GM23338 (cell line): ENCODE measurements at regions not wholly inside any gene's neighbourhood (a gene's known extent, or its start where the extent isn't known, plus 50 kb on each side); places are given as distances from the start of the nearest gene placed in this dataset.

Experiments used
- ATAC-seq: fragments of 200-7000 bp; cut with Tn5 transposase; 3 replicates; pipeline ENCODE4 v1.9.1; 2020
- DNase-seq: peaks from one replicate; pipeline ENCODE4 v3.0.0-alpha.2; 2015; ENCODE audit warnings: low spot score
- H2AFZ ChIP-seq: fragments of 200-600 bp; sonication (generic); 2 replicates; pipeline ENCODE4 v1.8.0; 2016; ENCODE audit warnings: antibody characterized with exemption, mild to moderate bottlenecking, moderate library complexity
- H3F3A ChIP-seq: fragments of 200-600 bp; sonication (generic); replicated peaks from 2 replicates; pipeline ENCODE4 v1.8.0; 2017; ENCODE audit warnings: antibody characterized with exemption, mixed run types, low read depth
- H3K27ac ChIP-seq: fragments of 200-600 bp; sonication (generic); 2 replicates; pipeline ENCODE4 v1.6.1; 2016; ENCODE audit warnings: low read depth
- H3K27me3 ChIP-seq: fragments of 200-600 bp; sonication (generic); 2 replicates; pipeline ENCODE4 v1.8.0; 2016; ENCODE audit warnings: mild to moderate bottlenecking, mixed run types, moderate library complexity; ENCODE audit not compliant: insufficient read depth
- H3K36me3 ChIP-seq: fragments of 200-600 bp; sonication (generic); 2 replicates; pipeline ENCODE4 v1.8.0; 2016; ENCODE audit warnings: mild to moderate bottlenecking; ENCODE audit not compliant: insufficient read depth
- H3K4me1 ChIP-seq: fragments of 200-600 bp; sonication (generic); 2 replicates; pipeline ENCODE4 v1.8.0; 2016; ENCODE audit warnings: mild to moderate bottlenecking, moderate library complexity; ENCODE audit not compliant: insufficient read depth
- H3K4me2 ChIP-seq: fragments of 200-600 bp; sonication (generic); 2 replicates; pipeline ENCODE4 v1.7.1; 2017; ENCODE audit warnings: mixed run types
- H3K4me3 ChIP-seq: fragments of 200-600 bp; sonication (generic); 2 replicates; pipeline ENCODE4 v1.6.1; 2016; ENCODE audit warnings: mixed run types
- H3K79me2 ChIP-seq: fragments of 200-600 bp; sonication (generic); replicated peaks from 2 replicates; pipeline ENCODE4 v1.8.0; 2017; ENCODE audit warnings: mild to moderate bottlenecking; ENCODE audit not compliant: insufficient read depth
- H3K9me2 ChIP-seq: fragments of 200-600 bp; sonication (generic); 2 replicates; pipeline ENCODE4 v1.8.0; 2017; ENCODE audit not compliant: insufficient read depth
- H4K20me1 ChIP-seq: fragments of 200-600 bp; sonication (generic); replicated peaks from 2 replicates; pipeline ENCODE4 v1.8.0; 2017; ENCODE audit warnings: mild to moderate bottlenecking; ENCODE audit not compliant: insufficient read depth
- H3K27ac Mint-ChIP-seq: 2 replicates; pipeline ENCODE4 v1.8.0; 2020; ENCODE audit warnings: inconsistent platforms, mild to moderate bottlenecking, moderate library complexity, mixed read lengths
- H3K27me3 Mint-ChIP-seq: 3 replicates; pipeline ENCODE4 v1.8.0; 2022; ENCODE audit warnings: low read depth, mild to moderate bottlenecking, moderate library complexity, mixed read lengths, inconsistent platforms; ENCODE audit not compliant: insufficient read depth, poor library complexity
- H3K36me3 Mint-ChIP-seq: 3 replicates; pipeline ENCODE4 v1.8.0; 2021; ENCODE audit warnings: low read depth, mild to moderate bottlenecking, inconsistent platforms, moderate library complexity, mixed read lengths
- H3K4me1 Mint-ChIP-seq: 3 replicates; pipeline ENCODE4 v1.8.0; 2020; ENCODE audit warnings: mild to moderate bottlenecking, inconsistent platforms, mixed read lengths
- H3K4me3 Mint-ChIP-seq: 3 replicates; pipeline ENCODE4 v1.8.0; 2021; ENCODE audit warnings: moderate library complexity, mild to moderate bottlenecking, inconsistent platforms, mixed read lengths
- H3K9me3 Mint-ChIP-seq: 3 replicates; pipeline ENCODE4 v1.8.0; 2020; ENCODE audit warnings: moderate library complexity, mild to moderate bottlenecking, inconsistent platforms, mixed read lengths
- CREB1 ChIP-seq: fragments of 250-450 bp; sonication (Bioruptor Pico); IDR thresholded peaks from 2 replicates; pipeline ENCODE4 v1.5.0; 2020; ENCODE audit warnings: low read depth, mild to moderate bottlenecking, moderate library complexity
- CTCF ChIP-seq, 2 experiments: fragments of 200-600 bp in 1 of 2; sonication (generic) in 1 of 2; conservative IDR thresholded peaks; 2 replicates each; pipeline versions ENCODE4 v1.5.1 to v1.6.1; 2016 to 2017; ENCODE audit warnings: antibody characterized with exemption in 2 of 2, low read depth in 2 of 2, mild to moderate bottlenecking in 2 of 2, moderate library complexity in 1 of 2
- ETS1 ChIP-seq: IDR thresholded peaks from 2 replicates; pipeline ENCODE4 v1.6.1; 2016; ENCODE audit warnings: antibody characterized with exemption
- EZH2 ChIP-seq: fragments of 200-600 bp; sonication (generic); IDR thresholded peaks from one replicate; pipeline ENCODE4 v1.8.0; 2017; ENCODE audit warnings: antibody characterized with exemption, mild to moderate bottlenecking, low read depth; ENCODE audit not compliant: unreplicated experiment
- EZH2phosphoT487 ChIP-seq: fragments of 200-600 bp; sonication (generic); IDR thresholded peaks from one replicate; pipeline ENCODE4 v1.8.1; 2018; ENCODE audit warnings: antibody characterized with exemption; ENCODE audit not compliant: unreplicated experiment
- JUNB ChIP-seq: IDR thresholded peaks from one replicate; pipeline ENCODE4 v1.6.1; 2016; ENCODE audit warnings: antibody characterized with exemption; ENCODE audit not compliant: unreplicated experiment
- POLR2AphosphoS5 ChIP-seq: IDR thresholded peaks from 2 replicates; pipeline ENCODE4 v1.6.1; 2016; ENCODE audit warnings: antibody characterized with exemption, low read depth
- ZNF114 ChIP-seq: fragments of 250-450 bp; sonication (Bioruptor Pico); IDR thresholded peaks from 2 replicates; pipeline ENCODE4 v1.5.0; 2020; ENCODE audit warnings: mild to moderate bottlenecking, moderate library complexity
- ZNF331 ChIP-seq: fragments of 250-450 bp; sonication (Bioruptor Pico); IDR thresholded peaks from 2 replicates; pipeline ENCODE4 v1.5.0; 2020; ENCODE audit warnings: low read depth, mild to moderate bottlenecking, moderate library complexity
- ZNF462 ChIP-seq: fragments of 250-450 bp; sonication (Bioruptor Pico); IDR thresholded peaks from 2 replicates; pipeline ENCODE4 v1.5.0; 2020; ENCODE audit warnings: mild to moderate bottlenecking, moderate library complexity

GRCh38 chr4:100707786-100708185, 190.0 kb upstream of the EMCN start (continued):
- TF ChIP-seq JUNB (no peak), ZNF114 (CRISPR knock-in tag) (no peak), EZH2 (no peak), CTCF (conservative IDR thresholded peaks at IDR 0.05; ENCODE audit: low read depth in 2 of 2) (no peak), ZNF331 (CRISPR knock-in tag) (no peak), ETS1 (no peak), EZH2phosphoT487 (no peak)

- Histone ChIP-seq H3K27ac (no peak overlapping the region), H3K79me2 (no peaks in the 10 kb centered on the region), H3K27me3 (no peaks in the 10 kb centered on the region), H3K4me2 (no peak overlapping the region), H3K4me1 (peaks cover 5% of the 10 kb centered on the region; the same call in 1 of the 2 replicates), H2AFZ (peak overlapping the region; percentile 70; the same call in 1 of the 2 replicates), H4K20me1 (no peaks in the 10 kb centered on the region), H3K9me2 (peaks cover 6% of the 10 kb centered on the region; the same call in 1 of the 2 replicates), H3F3A (no peaks in the 10 kb centered on the region), H3K4me3 (no peak overlapping the region), H3K36me3 (no peaks in the 10 kb centered on the region)
- peaks cover 3% of the 10 kb centered on the region for H3K27me3 Mint-ChIP-seq
- DNase-seq: no peak
- H3K4me1 Mint-ChIP-seq: peaks cover 11% of the 10 kb centered on the region
- H3K27ac Mint-ChIP-seq: no peak overlapping the region
- no peaks in the 10 kb centered on the region for H3K36me3 Mint-ChIP-seq
- no peaks in the 10 kb centered on the region for H3K9me3 Mint-ChIP-seq
- ATAC-seq: no peak
- H3K4me3 Mint-ChIP-seq: no peak overlapping the region
- TF ChIP-seq ZNF462 (CRISPR knock-in tag) (no peak), POLR2AphosphoS5 (no peak), ETS1 (no peak), CTCF (conservative IDR thresholded peaks at IDR 0.05; ENCODE audit: low read depth in 2 of 2) (no peak), ZNF114 (CRISPR knock-in tag) (no peak), ZNF331 (CRISPR knock-in tag) (no peak), CREB1 (CRISPR knock-in tag) (no peak), EZH2phosphoT487 (no peak)
These were observed 178.7 kb upstream of the EMCN start for GRCh38 chr4:100696531-100696930.
